Left cardiac atrium (tissue), 4 donors: ENCODE measurements at regions not wholly inside any gene's neighbourhood (a gene's known extent, or its start where the extent isn't known, plus 50 kb on each side); places are given as distances from the start of the nearest gene placed in this dataset.
"Not testable (repeated sequence)": the region's sequence is repeated elsewhere in the genome, so short reads cannot be mapped to it uniquely, and the experiment has no call there.

Experiments
- ATAC-seq, 2 donors: fragments of 200-7000 bp; cut with Tn5 transposase; one replicate each; pipeline ENCODE4 v1.9.1; 2020; ENCODE audit warnings: mild to moderate bottlenecking in 2 of 2, moderate library complexity in 2 of 2
- DNase-seq: peaks from one replicate; pipeline ENCODE4 v3.0.0-alpha.2; 2020
- intact Hi-C, 2 donors: fragments of 100-400 bp; cut with DNase I; formaldehyde crosslinking; loops; one replicate each; pipeline versions ENCODE4 v1.14.1 to v1.15.1; 2022 to 2023
- donor health status: DM: no; HTN: yes; CAD: no.
- donor health status: DM: no; HTN: yes; CAD: no; lungs with severe emphysema.
- donor health status: DM: yes; HTN: yes; CAD: no.
- donor health status: Dilated cardiomyopathy.

GRCh38 chr6:170036367-170036766 lies 254.5 kb downstream of the DLL1 start:
- not testable (repeated sequence) for ATAC-seq, DNase-seq

GRCh38 chr6:170035901-170036304 lies 255.0 kb downstream of the DLL1 start:
- DNase-seq = no peak
- ATAC-seq = no peak

More at GRCh38 chr6:170036367-170036766, 254.5 kb downstream of the DLL1 start:
- intact Hi-C loops = not testable (repeated sequence)

GRCh38 chr6:170035044-170035443 lies 255.8 kb downstream of the DLL1 start:
- no peak for DNase-seq
- ATAC-seq = no peak
- intact Hi-C loops = no loop called here

More at GRCh38 chr6:170035901-170036304, 255.0 kb downstream of the DLL1 start:
- intact Hi-C loops = no loop called here

GRCh38 chr6:170034294-170034693 lies 256.6 kb downstream of the DLL1 start:
- ATAC-seq = peak; percentile 21 to 28
- DNase-seq = no peak
- intact Hi-C loops = no loop called here

- ATAC-seq = no peak
- intact Hi-C loops = no loop called here
- no peak for DNase-seq
Observed at GRCh38 chr6:170033666-170034065, 257.2 kb downstream of the DLL1 start.

GRCh38 chr6:170032706-170033309 lies 258.1 kb downstream of the DLL1 start:
- intact Hi-C loops = no loop called here
- ATAC-seq (no peak), DNase-seq (no peak)

- ATAC-seq = no peak
- intact Hi-C loops = no loop called here
- DNase-seq = no peak
Observed at GRCh38 chr6:170032197-170032596, 258.7 kb downstream of the DLL1 start.

GRCh38 chr6:170031684-170032121 lies 259.2 kb downstream of the DLL1 start:
- no peak for DNase-seq
- intact Hi-C loops = no loop called here

GRCh38 chr6:170030821-170031471 lies 259.9 kb downstream of the DLL1 start:
- intact Hi-C loops = no loop called here
- DNase-seq (no peak), ATAC-seq (no peak)

More at GRCh38 chr6:170031684-170032121, 259.2 kb downstream of the DLL1 start:
- ATAC-seq = no peak

- intact Hi-C loops = no loop called here
- ATAC-seq = no peak
- DNase-seq = no peak
Observed at GRCh38 chr6:170030284-170030815, 260.5 kb downstream of the DLL1 start.

- DNase-seq (no peak), ATAC-seq (no peak)
- intact Hi-C loops = loop anchor here in 1 of 2 donors (10.0 kb wide), 1 partner anchor 105 kb away; no protein-coding TSS in a partner anchor
Observed at GRCh38 chr6:170029416-170030283, 261.2 kb downstream of the DLL1 start.

- intact Hi-C loops = loop anchor here in 1 of 2 donors (10.0 kb wide), 1 partner anchor 106 kb away; no protein-coding TSS in a partner anchor
- no peak for DNase-seq
- ATAC-seq = no peak
Observed at GRCh38 chr6:170028629-170029345, 262.1 kb downstream of the DLL1 start.

- intact Hi-C loops = loop anchor here in 1 of 2 donors (10.0 kb wide), 1 partner anchor 107 kb away; no protein-coding TSS in a partner anchor
- ATAC-seq (no peak), DNase-seq (no peak)
Observed at GRCh38 chr6:170027647-170028043, 263.2 kb downstream of the DLL1 start.

- ATAC-seq = no peak
- intact Hi-C loops = loop anchor here in 1 of 2 donors (10.0 kb wide), 1 partner anchor 108 kb away; no protein-coding TSS in a partner anchor
Observed at GRCh38 chr6:170026751-170027646, 263.9 kb downstream of the DLL1 start.

GRCh38 chr6:170025935-170026750 lies 264.7 kb downstream of the DLL1 start:
- DNase-seq = no peak
- no peak for ATAC-seq
- intact Hi-C loops = loop anchor here in 1 of 2 donors (10.0 kb wide), 1 partner anchor 109 kb away; no protein-coding TSS in a partner anchor

More at GRCh38 chr6:170026751-170027646, 263.9 kb downstream of the DLL1 start:
- DNase-seq = no peak

- intact Hi-C loops = loop anchor here in 1 of 2 donors (10.0 kb wide), 1 partner anchor 109 kb away; no protein-coding TSS in a partner anchor
- ATAC-seq (no peak), DNase-seq (no peak)
Observed at GRCh38 chr6:170025341-170025911, 265.5 kb downstream of the DLL1 start.
